ENCODE measurements at regions not wholly inside any gene's neighbourhood (a gene's known extent, or its start where the extent isn't known, plus 50 kb on each side); places are given as distances from the start of the nearest gene placed in this dataset.

DNA sequence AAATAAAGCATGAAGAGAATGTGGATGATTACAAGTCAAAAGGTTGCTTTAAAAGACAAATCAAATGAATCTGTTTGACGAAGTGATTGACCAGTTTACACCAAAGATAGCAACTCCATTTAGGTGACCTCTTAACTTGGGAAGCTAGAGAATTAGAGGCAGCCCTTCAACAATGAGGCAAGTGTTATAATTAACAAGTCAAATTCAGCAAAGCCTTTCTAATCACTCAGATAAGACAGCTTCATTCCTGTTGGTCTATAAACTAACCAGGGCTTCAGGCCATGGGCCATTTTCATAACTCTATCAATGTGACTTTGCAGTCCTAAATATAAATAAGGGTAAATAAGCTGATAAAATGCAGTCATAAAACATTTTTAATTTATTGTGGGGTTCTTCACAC, 712.2 kb upstream of the SEMA6A start:
- Mint-ChIP-seq H3K27ac (no peak overlapping the region), H3K4me1 (ENCODE audit: low read depth) (no peaks in the 10 kb centered on the region), H3K27me3 (ENCODE audit: insufficient read depth) (no peaks in the 10 kb centered on the region), H3K36me3 (ENCODE audit: low read depth) (no peaks in the 10 kb centered on the region), H3K4me3 (no peak overlapping the region), H3K9me3 (peaks cover 3% of the 10 kb centered on the region)
- DNase-seq (ENCODE audit: low spot score): no peak
- intact Hi-C loops (cut with micrococcal nuclease): no loop called here

DNA sequence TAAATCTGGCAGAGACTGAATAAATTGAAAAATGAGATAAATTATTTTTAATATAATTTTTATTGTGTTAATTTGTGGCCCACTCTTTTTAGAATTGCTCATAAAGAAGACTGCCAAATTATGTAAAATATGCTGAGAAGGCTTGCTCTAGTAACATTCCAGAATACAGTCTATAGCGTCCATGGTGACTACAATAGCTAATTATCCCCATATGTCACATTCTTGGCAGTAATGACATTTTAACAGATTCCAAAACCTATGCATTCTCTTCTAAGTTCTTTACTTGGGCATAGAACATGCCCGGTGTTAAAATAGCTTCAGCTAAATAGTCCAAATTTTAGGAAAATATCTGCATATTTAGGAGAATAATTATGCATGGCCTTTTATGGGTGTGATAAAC, 697.0 kb upstream of the SEMA6A start:
- H3K27ac Mint-ChIP-seq: no peak overlapping the region
- no peaks in the 10 kb centered on the region for H3K4me1 Mint-ChIP-seq (ENCODE audit: low read depth)
- no peak overlapping the region for H3K4me3 Mint-ChIP-seq
- no peaks in the 10 kb centered on the region for H3K27me3 Mint-ChIP-seq (ENCODE audit: insufficient read depth)
- H3K36me3 Mint-ChIP-seq (ENCODE audit: low read depth): no peaks in the 10 kb centered on the region
- DNase-seq (ENCODE audit: low spot score): no peak
- peaks cover 1% of the 10 kb centered on the region for H3K9me3 Mint-ChIP-seq
- intact Hi-C loops (cut with micrococcal nuclease): no loop called here

DNA sequence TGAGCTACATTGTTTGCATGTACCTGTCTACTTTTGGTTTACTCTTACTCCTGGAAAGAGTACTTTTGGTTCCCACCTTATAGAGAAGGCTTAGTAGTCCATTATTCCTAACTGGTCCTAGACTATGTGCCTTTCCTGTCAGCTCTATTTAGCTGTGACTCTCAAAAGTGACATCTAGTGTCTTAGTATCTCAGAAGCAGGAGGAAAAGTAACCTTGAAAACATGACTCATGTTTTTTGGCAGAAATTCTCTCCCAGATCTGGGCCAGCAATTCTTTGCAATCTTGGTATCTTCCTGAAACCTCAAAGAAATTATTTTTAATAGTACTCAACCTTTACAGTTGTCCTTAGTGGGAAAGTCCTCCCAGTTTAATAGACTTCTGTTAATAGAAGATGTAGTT, 691.7 kb upstream of the SEMA6A start:
- intact Hi-C loops (cut with micrococcal nuclease): no loop called here
- Mint-ChIP-seq H3K4me3 (no peak overlapping the region), H3K36me3 (ENCODE audit: low read depth) (no peaks in the 10 kb centered on the region), H3K9me3 (peaks cover 4% of the 10 kb centered on the region), H3K27me3 (ENCODE audit: insufficient read depth) (no peaks in the 10 kb centered on the region), H3K27ac (no peak overlapping the region), H3K4me1 (ENCODE audit: low read depth) (no peaks in the 10 kb centered on the region)
- no peak for DNase-seq (ENCODE audit: low spot score)

DNA sequence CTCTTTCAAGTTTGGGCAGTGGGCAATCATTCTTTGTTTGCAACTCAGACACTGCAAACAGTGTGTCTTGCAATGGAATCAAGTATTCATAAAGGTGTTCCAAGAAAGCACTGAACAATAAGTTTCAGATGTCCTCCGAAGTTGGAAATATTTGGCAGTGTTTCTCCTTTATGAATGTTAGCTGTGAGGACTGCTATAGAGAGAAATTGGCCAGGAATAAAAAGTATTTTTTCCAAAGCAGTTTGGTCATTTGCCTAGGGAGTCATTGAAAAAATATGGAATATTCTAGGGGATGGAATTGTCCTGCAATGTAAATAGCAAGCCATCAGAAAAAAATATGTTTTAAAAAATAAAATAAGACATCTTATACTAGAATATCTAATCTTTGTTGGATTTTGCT, 688.6 kb upstream of the SEMA6A start:
- Mint-ChIP-seq H3K27me3 (ENCODE audit: insufficient read depth) (no peaks in the 10 kb centered on the region), H3K36me3 (ENCODE audit: low read depth) (no peaks in the 10 kb centered on the region), H3K4me3 (no peak overlapping the region), H3K4me1 (ENCODE audit: low read depth) (no peaks in the 10 kb centered on the region), H3K27ac (no peak overlapping the region), H3K9me3 (peaks cover 9% of the 10 kb centered on the region)
- no peak for DNase-seq (ENCODE audit: low spot score)
- intact Hi-C loops (cut with micrococcal nuclease): no loop called here

DNA sequence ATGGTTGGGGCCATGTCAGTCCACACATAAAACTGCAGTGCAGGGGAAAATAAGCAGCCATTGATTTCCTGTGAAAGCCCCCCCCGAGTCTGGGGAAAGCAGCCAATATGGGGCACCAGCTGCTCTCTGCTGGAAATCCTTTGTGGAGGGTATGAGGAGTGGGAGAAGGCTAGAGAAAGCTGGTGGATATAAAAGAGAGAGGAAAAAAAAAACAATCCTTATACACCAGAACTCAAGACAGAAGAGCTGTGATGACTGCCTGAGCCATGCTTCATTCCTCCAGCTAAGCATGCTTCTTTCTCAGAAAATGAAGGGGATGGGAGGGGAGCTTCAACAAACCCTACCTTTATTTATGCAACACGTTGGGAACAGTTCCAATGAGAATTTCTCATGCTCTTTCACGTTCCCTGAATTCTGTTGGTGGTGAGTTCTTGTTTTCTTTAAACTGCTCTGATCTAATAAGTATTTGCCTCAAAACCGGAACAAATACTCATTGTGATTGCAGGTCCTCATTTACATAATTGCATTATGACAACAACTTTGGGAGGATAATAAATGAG, 688.0 kb upstream of the SEMA6A start:
- no peaks in the 10 kb centered on the region for H3K36me3 Mint-ChIP-seq (ENCODE audit: low read depth)
- no peak overlapping the region for H3K27ac Mint-ChIP-seq
- H3K27me3 Mint-ChIP-seq (ENCODE audit: insufficient read depth): no peaks in the 10 kb centered on the region
- intact Hi-C loops (cut with micrococcal nuclease): no loop called here
- peaks cover 9% of the 10 kb centered on the region for H3K9me3 Mint-ChIP-seq
- DNase-seq (ENCODE audit: low spot score): no peak
- no peaks in the 10 kb centered on the region for H3K4me1 Mint-ChIP-seq (ENCODE audit: low read depth)
- no peak overlapping the region for H3K4me3 Mint-ChIP-seq

DNA sequence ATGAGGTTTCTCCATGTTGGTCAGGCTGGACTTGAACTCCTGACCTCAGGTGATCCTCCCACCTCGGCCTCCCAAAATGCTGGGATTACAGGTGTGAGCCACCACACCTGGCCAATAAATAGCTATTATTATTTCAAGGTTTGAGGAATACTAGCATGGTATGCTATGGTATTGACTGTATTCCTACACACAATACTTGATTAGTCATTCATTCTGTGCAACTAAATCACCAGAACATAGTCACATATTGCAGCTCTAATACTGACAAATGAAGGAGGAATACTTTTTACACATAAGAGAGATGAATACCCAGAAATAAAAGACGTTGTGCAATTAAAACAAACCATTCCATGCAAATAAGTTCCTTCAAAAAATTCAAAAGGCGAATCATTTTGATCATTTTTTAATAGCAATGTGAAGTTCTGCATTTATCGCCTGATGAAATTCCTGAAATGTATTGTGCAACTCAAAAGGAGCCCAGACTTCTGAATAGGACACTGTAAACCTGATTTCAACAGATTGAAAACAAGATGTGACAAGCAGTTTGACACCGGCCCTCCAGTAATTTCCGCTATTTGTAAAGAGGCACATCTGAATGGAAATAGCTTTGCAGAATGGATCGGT, 687.4 kb upstream of the SEMA6A start:
- Mint-ChIP-seq H3K9me3 (peaks cover 9% of the 10 kb centered on the region), H3K4me3 (no peak overlapping the region), H3K27me3 (ENCODE audit: insufficient read depth) (no peaks in the 10 kb centered on the region), H3K4me1 (ENCODE audit: low read depth) (no peaks in the 10 kb centered on the region), H3K36me3 (ENCODE audit: low read depth) (no peaks in the 10 kb centered on the region), H3K27ac (no peak overlapping the region)
- no peak for DNase-seq (ENCODE audit: low spot score)
- intact Hi-C loops (cut with micrococcal nuclease): no loop called here

DNA sequence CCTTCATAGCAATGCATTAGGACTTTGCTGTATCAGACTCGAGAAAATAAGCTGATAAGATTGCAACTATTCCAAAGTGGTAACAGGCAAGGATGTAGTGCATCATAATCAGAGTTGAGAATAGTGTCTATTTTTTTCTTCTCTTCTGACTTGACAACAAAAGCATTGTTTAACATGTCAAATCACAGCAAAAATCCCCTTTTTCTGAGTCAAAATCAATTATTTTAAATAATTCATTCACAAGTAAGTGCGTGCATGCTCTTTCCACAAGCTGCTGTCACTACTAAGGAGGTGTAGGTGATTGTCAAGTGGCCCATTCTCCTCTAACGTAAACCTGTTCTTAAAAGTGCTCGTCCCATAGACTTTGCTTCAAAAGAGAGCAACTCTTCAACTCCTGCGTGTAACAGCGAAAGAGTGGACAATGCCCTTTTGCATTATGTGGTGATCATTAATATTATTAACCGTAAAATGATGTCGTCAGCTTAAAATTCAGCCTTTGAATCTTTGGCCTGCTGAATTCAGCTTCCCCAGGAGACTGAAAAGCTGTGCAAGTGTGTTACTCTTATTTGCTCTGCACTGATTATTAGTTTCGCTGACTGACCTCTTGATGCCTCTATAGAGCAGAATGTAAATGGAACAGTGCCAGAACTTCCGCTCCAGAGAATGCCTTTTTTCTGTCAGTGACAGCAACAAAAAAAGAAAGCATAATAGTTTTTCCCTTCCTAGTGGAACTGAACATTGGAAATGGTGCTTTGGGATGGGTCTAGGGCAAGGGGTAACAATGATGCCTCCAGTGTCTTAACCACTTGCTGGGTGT, 680.8 kb upstream of the SEMA6A start:
- Mint-ChIP-seq H3K4me3 (no peak overlapping the region), H3K36me3 (ENCODE audit: low read depth) (no peaks in the 10 kb centered on the region), H3K4me1 (ENCODE audit: low read depth) (no peaks in the 10 kb centered on the region), H3K27me3 (ENCODE audit: insufficient read depth) (no peaks in the 10 kb centered on the region), H3K9me3 (peaks cover 5% of the 10 kb centered on the region), H3K27ac (no peak overlapping the region)
- DNase-seq (ENCODE audit: low spot score): no peak
- intact Hi-C loops (cut with micrococcal nuclease): no loop called here

DNA sequence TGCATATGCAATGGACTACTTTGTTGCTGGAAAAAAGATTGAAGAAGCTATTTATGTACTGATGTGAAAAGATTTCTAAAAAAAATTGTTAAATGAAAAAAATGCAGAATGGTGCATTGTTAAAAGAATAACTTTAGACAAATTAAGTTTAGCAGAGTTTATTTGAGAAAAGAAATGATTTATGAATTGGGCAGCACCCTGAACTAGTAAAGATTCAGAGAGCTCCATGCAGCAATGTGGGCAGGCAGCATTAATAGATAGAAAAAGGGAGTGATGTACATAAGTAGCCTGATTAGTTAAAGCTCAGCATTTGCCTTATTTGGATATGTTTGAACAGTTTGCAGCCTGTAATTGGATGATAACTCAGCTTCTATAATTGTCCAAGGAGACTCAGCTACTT, 677.9 kb upstream of the SEMA6A start:
- Mint-ChIP-seq H3K27ac (no peak overlapping the region), H3K4me1 (ENCODE audit: low read depth) (no peaks in the 10 kb centered on the region), H3K27me3 (ENCODE audit: insufficient read depth) (no peaks in the 10 kb centered on the region), H3K9me3 (no peaks in the 10 kb centered on the region), H3K4me3 (no peak overlapping the region), H3K36me3 (ENCODE audit: low read depth) (no peaks in the 10 kb centered on the region)
- no peak for DNase-seq (ENCODE audit: low spot score)
- intact Hi-C loops (cut with micrococcal nuclease): no loop called here

DNA sequence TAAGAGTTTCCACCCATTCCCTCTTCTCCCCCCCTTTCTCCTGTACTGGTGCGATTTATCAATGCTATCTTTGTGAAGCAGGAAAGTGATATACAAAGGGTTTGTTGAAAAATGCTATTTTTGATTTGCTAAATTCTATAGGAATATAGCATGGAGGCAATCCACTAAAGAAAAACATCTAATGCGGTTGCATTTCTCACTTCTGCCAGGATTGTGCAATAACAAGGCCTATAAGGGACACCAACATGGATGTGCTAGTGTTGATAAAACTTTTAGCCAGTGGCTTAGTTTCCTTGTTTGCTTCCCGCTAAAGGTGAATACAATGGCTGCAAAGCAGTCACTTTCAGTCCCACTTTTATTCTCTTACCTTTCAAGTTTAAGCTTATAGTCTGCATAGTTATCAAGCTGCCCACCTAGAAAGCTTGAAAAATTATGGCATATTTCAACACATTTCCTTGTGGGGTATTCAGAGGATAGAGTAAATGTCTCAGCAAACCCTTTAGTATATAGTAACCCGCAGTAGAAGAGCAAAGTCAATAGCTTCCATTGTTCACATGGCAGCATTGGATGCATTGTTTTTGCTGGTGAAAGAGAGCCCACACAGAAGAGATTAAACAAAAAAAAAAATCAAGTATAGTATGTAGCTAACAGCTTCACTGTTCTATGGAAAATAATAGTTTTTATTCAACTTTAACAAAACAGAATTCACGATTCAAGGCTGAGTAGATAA, 674.6 kb upstream of the SEMA6A start:
- Mint-ChIP-seq H3K36me3 (ENCODE audit: low read depth) (no peaks in the 10 kb centered on the region), H3K27me3 (ENCODE audit: insufficient read depth) (no peaks in the 10 kb centered on the region), H3K4me1 (ENCODE audit: low read depth) (no peaks in the 10 kb centered on the region), H3K9me3 (no peaks in the 10 kb centered on the region), H3K4me3 (no peak overlapping the region), H3K27ac (no peak overlapping the region)
- DNase-seq (ENCODE audit: low spot score): no peak
- intact Hi-C loops (cut with micrococcal nuclease): no loop called here

DNA sequence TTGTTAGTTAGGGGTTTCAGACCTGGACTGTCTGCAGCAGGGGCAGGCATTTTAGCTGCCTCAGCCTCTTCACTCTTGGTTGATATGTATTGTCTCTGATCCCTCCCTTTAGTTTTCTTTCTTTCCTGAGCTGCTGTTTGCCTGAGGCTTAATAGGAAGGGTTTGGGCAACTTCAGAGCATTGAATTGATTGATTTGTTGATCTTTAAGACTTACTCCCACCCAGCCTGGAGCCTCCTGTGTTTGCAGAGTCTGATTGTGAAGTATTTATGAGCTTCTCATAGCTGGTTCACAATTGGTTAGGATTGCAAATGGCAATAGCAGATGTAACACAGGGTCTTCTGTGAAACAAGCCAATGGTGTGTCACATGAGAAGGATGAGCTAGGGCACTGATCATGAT, 671.8 kb upstream of the SEMA6A start:
- intact Hi-C loops (cut with micrococcal nuclease): no loop called here
- no peak for DNase-seq (ENCODE audit: low spot score)
- Mint-ChIP-seq H3K36me3 (ENCODE audit: low read depth) (no peaks in the 10 kb centered on the region), H3K4me3 (no peak overlapping the region), H3K27ac (no peak overlapping the region), H3K4me1 (ENCODE audit: low read depth) (no peaks in the 10 kb centered on the region), H3K9me3 (no peaks in the 10 kb centered on the region), H3K27me3 (ENCODE audit: insufficient read depth) (no peaks in the 10 kb centered on the region)

DNA sequence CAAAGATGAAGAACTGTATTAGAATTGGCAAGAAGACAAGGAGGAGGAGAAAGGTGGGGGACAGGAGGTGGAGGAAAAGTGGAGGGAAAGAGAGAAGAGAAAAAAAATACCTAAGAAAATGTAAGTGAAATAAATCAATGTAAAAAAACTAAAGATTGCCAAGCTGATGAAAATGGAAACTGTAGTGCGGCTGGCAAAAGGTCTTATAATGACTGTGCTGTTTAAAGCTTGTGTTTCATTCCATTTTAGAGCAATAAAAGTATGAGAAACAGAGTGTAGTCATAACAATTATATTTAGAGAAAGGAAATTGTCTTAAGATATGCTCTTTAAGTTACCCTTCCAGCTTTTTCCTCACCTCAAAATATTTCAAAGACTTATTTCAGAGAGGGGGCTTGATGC, 670.5 kb upstream of the SEMA6A start:
- intact Hi-C loops (cut with micrococcal nuclease): no loop called here

DNA sequence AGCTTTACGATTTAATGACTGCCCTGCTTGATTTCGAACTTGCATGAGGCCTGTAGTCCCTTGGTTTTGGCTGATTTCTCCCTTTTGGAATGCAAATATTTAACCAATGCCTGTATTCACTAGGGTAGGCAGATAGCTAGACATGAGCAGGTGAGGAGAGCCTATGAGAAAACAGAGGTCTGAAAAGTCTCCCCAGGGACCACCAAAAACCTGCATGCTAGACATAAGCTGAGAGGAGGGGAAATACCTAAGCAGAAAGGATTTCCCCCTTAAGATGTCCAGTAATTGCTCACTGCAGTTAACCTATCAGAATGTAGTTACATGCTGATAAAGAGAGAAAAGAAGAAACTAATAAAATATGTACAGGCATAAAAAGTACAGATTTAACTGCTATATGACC, 667.4 kb upstream of the SEMA6A start:
- Mint-ChIP-seq H3K9me3 (no peaks in the 10 kb centered on the region), H3K36me3 (ENCODE audit: low read depth) (no peaks in the 10 kb centered on the region), H3K27ac (no peak overlapping the region), H3K4me1 (ENCODE audit: low read depth) (no peaks in the 10 kb centered on the region), H3K4me3 (no peak overlapping the region), H3K27me3 (ENCODE audit: insufficient read depth) (no peaks in the 10 kb centered on the region)
- no peak for DNase-seq (ENCODE audit: low spot score)
- intact Hi-C loops (cut with micrococcal nuclease): no loop called here

More for the DNA sequence above, 670.5 kb upstream of the SEMA6A start:
- Mint-ChIP-seq H3K27ac (no peak overlapping the region), H3K4me1 (ENCODE audit: low read depth) (no peaks in the 10 kb centered on the region), H3K9me3 (no peaks in the 10 kb centered on the region), H3K36me3 (ENCODE audit: low read depth) (no peaks in the 10 kb centered on the region), H3K27me3 (ENCODE audit: insufficient read depth) (no peaks in the 10 kb centered on the region), H3K4me3 (no peak overlapping the region)
- no peak for DNase-seq (ENCODE audit: low spot score)

DNA sequence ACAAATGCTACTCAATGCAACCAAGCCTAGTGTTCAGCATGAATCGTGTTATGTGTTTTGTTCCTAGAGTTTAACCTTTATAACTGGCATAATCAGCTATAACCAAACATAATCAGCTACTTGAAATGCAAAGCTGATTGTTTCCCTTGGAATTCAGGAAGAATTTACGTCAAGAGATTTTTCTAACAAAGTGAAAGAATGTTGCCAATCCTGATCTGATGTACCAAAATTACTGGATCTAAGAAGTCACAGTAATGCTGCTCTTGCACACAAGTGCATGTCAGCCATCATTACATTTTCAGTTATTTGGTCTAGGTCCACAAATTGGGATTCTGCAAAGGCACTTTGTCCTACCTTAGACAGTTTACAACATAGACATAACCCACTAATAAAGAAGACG, 662.3 kb upstream of the SEMA6A start:
- Mint-ChIP-seq H3K27me3 (ENCODE audit: insufficient read depth) (no peaks in the 10 kb centered on the region), H3K4me3 (no peak overlapping the region), H3K4me1 (ENCODE audit: low read depth) (no peaks in the 10 kb centered on the region), H3K27ac (no peak overlapping the region), H3K36me3 (ENCODE audit: low read depth) (no peaks in the 10 kb centered on the region), H3K9me3 (peaks cover 4% of the 10 kb centered on the region)
- no peak for DNase-seq (ENCODE audit: low spot score)
- intact Hi-C loops (cut with micrococcal nuclease): no loop called here
